ENCODE measurements at regions not wholly inside any gene's neighbourhood (a gene's known extent, or its start where the extent isn't known, plus 50 kb on each side); places are given as distances from the start of the nearest gene placed in this dataset.
"Not testable (repeated sequence)": the region's sequence is repeated elsewhere in the genome, so short reads cannot be mapped to it uniquely, and the experiment has no call there.

DNA sequence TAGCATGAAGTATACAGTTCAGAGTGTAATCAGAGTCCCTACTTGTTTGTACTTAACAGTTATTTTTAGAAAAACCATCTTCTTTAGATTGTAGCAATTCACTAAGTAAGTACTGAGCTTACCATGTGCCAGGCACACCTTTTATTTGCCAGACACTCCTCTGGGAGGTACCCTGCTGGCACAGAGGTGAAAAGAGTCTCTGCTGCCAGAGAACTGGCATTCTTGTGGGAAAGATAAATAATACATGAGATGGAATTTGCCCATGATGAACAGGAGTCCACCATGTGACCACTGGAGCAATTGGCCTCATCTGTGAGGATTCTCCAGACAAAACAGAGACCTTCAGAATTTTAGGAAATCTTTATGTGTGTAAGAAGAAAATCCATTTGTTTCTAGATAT lies 199.3 kb upstream of the SLC16A7 start:
- ATAC-seq (replicated peaks) (no peak), DNase-seq (no peak)
- Mint-ChIP-seq H3K9me3 (no peaks in the 10 kb centered on the region), H3K27me3 (no peaks in the 10 kb centered on the region), H3K4me1 (no peaks in the 10 kb centered on the region), H3K27ac (no peak overlapping the region), H3K4me3 (no peak overlapping the region), H3K36me3 (no peaks in the 10 kb centered on the region)

DNA sequence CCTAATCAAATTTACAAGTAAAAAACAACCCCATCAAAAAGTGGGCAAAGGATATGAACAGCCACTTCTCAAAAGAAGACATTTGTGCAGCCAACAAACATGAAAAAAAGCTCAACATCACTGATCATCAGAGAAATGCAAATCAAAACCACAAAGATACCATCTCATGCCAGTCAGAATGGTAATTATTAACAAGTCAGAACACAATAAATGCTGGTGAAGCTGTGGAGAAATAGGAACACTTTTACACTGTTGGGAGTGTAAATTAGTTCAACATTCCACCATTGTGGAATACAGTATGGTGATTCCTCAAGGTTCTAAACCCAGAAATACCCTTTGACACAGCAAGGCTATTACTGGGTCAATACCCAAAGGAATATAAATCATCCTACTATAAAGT lies 200.5 kb upstream of the SLC16A7 start:
- H3K36me3 Mint-ChIP-seq; ATAC-seq (replicated peaks); H3K27me3 Mint-ChIP-seq; H3K9me3 Mint-ChIP-seq; H3K27ac Mint-ChIP-seq; H3K4me1 Mint-ChIP-seq; DNase-seq; H3K4me3 Mint-ChIP-seq: not testable (repeated sequence)

DNA sequence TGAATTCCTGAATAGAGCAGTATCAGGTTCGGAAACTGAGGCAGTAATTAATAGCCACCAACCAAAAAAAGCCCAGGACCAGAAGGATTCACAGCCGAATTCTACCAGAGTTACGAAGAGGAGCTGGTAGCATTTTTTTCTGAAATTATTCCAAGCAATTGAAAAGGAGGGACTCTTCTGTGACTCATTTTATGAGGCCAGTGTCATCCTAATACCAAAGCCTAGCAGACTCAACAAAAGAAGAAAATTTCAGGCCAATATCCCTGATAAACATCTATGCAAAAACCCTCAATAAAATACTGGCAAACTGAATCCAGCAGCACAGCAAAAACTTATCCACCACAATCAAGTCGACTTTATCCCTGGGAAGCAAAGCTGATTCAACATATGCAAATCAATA lies 202.3 kb upstream of the SLC16A7 start:
- H3K27ac Mint-ChIP-seq: no peak overlapping the region
- DNase-seq (no peak), ATAC-seq (replicated peaks) (no peak)
- peaks cover 7 to 9% of the 10 kb centered on the region in 2 donors for H3K27me3 Mint-ChIP-seq
- no peaks in the 10 kb centered on the region for H3K4me1 Mint-ChIP-seq
- H3K9me3 Mint-ChIP-seq: no peaks in the 10 kb centered on the region
- H3K36me3 Mint-ChIP-seq: no peaks in the 10 kb centered on the region
- H3K4me3 Mint-ChIP-seq: no peak overlapping the region

DNA sequence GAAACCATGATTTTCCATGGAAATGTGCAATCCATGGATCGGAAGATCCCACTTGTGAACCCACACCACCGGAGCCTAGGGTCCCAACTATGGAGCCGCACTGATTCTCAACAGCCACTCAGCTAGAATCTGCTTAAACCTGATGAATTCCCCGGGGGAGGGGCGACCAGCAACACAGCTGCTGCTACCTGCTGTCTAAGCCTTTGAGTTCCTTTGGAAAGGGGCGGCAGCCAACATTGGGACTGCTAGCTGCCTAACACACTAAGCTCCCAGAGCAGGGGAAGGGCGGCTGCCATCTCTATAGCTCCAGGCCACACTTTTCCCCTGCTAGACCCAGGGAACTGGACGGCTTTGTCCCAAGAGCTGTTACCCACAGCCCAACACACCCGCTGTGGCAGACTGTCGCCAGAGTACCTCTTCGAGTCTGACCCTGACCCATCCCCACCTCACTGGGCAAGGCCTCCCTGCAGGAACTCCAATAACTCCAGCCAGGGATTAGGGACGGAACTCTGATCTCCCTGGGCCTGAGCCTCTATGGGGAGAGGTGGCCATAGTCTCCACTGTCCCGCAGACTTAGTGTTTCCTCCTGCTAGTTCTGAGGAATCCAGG lies 205.8 kb upstream of the SLC16A7 start:
- DNase-seq (no peak), ATAC-seq (replicated peaks) (no peak)
- Mint-ChIP-seq H3K4me3 (no peak overlapping the region), H3K27ac (no peak overlapping the region), H3K27me3 (peaks cover 7 to 13% of the 10 kb centered on the region in 2 donors), H3K4me1 (no peaks in the 10 kb centered on the region), H3K36me3 (no peaks in the 10 kb centered on the region), H3K9me3 (peaks cover 0 to 2% of the 10 kb centered on the region in 2 donors)

DNA sequence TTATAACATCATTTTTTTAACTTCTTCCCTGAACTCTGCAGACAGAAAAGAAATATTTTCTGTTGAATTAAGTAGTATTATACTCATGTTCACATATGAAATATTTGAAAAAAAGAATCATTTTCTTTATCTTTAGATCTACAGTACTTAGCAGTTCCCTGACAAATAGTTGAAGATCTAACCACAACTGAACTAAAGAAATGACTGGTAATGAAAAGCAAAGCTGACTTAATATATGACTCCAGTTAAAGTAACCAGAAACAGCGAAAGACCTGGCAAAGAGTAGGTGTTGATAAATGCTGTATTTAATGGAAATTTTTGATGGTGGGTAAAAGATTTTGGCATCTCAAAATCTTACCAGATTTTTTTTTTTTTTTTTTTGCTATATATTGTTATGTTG lies 207.1 kb upstream of the SLC16A7 start:
- no peaks in the 10 kb centered on the region for H3K4me1 Mint-ChIP-seq
- H3K9me3 Mint-ChIP-seq: peaks cover 0 to 2% of the 10 kb centered on the region in 2 donors
- H3K36me3 Mint-ChIP-seq: no peaks in the 10 kb centered on the region
- ATAC-seq (replicated peaks) (no peak), DNase-seq (no peak)
- H3K27ac Mint-ChIP-seq: no peak overlapping the region
- H3K4me3 Mint-ChIP-seq: no peak overlapping the region
- H3K27me3 Mint-ChIP-seq: peaks cover 7 to 13% of the 10 kb centered on the region in 2 donors

DNA sequence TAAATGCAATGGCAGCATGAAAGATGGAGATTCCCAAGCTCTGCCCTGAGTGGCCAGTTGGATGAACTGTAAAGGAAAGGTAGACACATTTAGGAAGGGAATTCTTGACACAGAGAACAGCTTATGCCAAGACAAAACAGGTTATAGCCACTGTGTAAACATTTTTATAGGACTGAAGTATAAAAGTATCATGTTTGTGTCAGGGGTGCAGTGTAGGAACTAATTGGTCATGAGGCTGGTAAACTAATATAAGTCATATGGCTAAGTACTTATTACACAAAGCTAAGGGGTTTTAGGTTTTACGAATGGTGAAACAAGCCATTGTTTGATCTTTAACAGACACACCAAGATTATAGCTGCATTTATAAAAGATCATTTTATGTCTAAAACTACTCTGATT lies 207.7 kb upstream of the SLC16A7 start:
- no peaks in the 10 kb centered on the region for H3K4me1 Mint-ChIP-seq
- peaks cover 7 to 13% of the 10 kb centered on the region in 2 donors for H3K27me3 Mint-ChIP-seq
- no peak for ATAC-seq (replicated peaks)
- H3K9me3 Mint-ChIP-seq: peaks cover 0 to 2% of the 10 kb centered on the region in 2 donors
- DNase-seq: no peak
- H3K36me3 Mint-ChIP-seq: no peaks in the 10 kb centered on the region
- H3K4me3 Mint-ChIP-seq: no peak overlapping the region
- no peak overlapping the region for H3K27ac Mint-ChIP-seq

GRCh38 chr12:59386236-59386635 lies 209.6 kb upstream of the SLC16A7 start:
- peaks cover 0 to 2% of the 10 kb centered on the region in 2 donors for H3K9me3 Mint-ChIP-seq
- H3K4me1 Mint-ChIP-seq: no peaks in the 10 kb centered on the region
- no peaks in the 10 kb centered on the region for H3K36me3 Mint-ChIP-seq
- ATAC-seq (replicated peaks): no peak
- no peak for DNase-seq
- no peak overlapping the region for H3K27ac Mint-ChIP-seq
- H3K27me3 Mint-ChIP-seq: peaks cover 7 to 13% of the 10 kb centered on the region in 2 donors
- no peak overlapping the region for H3K4me3 Mint-ChIP-seq

GRCh38 chr12:59383079-59383822 lies 212.6 kb upstream of the SLC16A7 start:
- Mint-ChIP-seq H3K4me3 (no peak overlapping the region), H3K27ac (no peak overlapping the region), H3K27me3 (peaks cover 3 to 4% of the 10 kb centered on the region in 2 donors), H3K4me1 (no peaks in the 10 kb centered on the region), H3K36me3 (no peaks in the 10 kb centered on the region), H3K9me3 (peaks cover 0 to 2% of the 10 kb centered on the region in 2 donors)
- ATAC-seq (replicated peaks) (no peak), DNase-seq (no peak)

- no peaks in the 10 kb centered on the region for H3K9me3 Mint-ChIP-seq
- H3K27me3 Mint-ChIP-seq: peaks cover 0 to 3% of the 10 kb centered on the region in 2 donors
- no peak for ATAC-seq (replicated peaks)
- no peak overlapping the region for H3K4me3 Mint-ChIP-seq
- DNase-seq: no peak
- no peak overlapping the region for H3K27ac Mint-ChIP-seq
- no peaks in the 10 kb centered on the region for H3K36me3 Mint-ChIP-seq
- no peaks in the 10 kb centered on the region for H3K4me1 Mint-ChIP-seq
Observed at GRCh38 chr12:59382282-59383078, 213.3 kb upstream of the SLC16A7 start.

DNA sequence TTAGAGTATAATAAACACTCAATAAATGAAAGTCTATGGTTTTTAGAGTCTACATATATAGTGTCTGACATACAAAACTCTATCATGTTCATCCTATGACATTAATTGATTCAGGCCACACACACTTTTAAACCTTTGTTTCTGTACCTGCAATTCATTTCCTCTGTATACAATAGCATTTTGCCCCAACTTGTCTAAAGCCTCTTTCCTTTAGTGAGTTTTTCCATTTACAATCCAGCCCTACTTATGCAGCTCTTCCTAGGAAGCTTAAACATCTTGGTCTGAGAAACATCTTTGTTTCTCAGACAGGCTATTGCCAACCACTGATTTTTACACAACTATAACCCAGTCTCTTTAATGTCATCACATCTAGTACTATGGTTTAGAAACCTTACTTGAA lies 214.7 kb upstream of the SLC16A7 start:
- Mint-ChIP-seq H3K27ac (no peak overlapping the region), H3K27me3 (peaks cover 0 to 3% of the 10 kb centered on the region in 2 donors), H3K4me1 (no peaks in the 10 kb centered on the region), H3K9me3 (no peaks in the 10 kb centered on the region), H3K4me3 (no peak overlapping the region), H3K36me3 (no peaks in the 10 kb centered on the region)
- ATAC-seq (replicated peaks) (no peak), DNase-seq (no peak)

DNA sequence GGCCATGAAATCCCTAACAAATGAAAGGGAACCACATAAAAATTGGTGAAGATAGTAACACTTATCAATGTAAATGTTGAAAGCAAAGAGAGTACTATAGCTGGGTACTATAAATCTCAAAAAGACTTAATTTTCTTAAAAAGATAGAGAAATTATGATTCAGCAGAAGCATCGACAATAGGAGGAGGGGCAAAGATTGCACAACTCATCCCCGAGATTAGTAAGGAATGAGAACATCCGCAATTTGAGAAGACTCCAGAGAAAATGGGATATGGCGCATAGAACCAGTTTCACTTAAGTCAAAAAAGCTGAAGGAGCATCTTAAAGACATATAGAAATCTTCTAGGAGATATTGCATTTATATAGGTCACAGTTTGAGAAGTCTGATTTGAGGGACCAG lies 220.2 kb upstream of the SLC16A7 start:
- H3K36me3 Mint-ChIP-seq: no peaks in the 10 kb centered on the region
- H3K27me3 Mint-ChIP-seq: peaks cover 3 to 4% of the 10 kb centered on the region in 2 donors
- H3K27ac Mint-ChIP-seq: no peak overlapping the region
- no peaks in the 10 kb centered on the region for H3K4me1 Mint-ChIP-seq
- DNase-seq (no peak), ATAC-seq (replicated peaks) (no peak)
- no peaks in the 10 kb centered on the region for H3K9me3 Mint-ChIP-seq
- H3K4me3 Mint-ChIP-seq: no peak overlapping the region

GRCh38 chr12:59374783-59375182 lies 221.0 kb upstream of the SLC16A7 start:
- H3K27me3 Mint-ChIP-seq: peaks cover 2 to 4% of the 10 kb centered on the region in 2 donors
- no peaks in the 10 kb centered on the region for H3K36me3 Mint-ChIP-seq
- H3K9me3 Mint-ChIP-seq: no peaks in the 10 kb centered on the region
- DNase-seq (no peak), ATAC-seq (replicated peaks) (no peak)
- H3K4me3 Mint-ChIP-seq: no peak overlapping the region
- no peaks in the 10 kb centered on the region for H3K4me1 Mint-ChIP-seq
- H3K27ac Mint-ChIP-seq: no peak overlapping the region

DNA sequence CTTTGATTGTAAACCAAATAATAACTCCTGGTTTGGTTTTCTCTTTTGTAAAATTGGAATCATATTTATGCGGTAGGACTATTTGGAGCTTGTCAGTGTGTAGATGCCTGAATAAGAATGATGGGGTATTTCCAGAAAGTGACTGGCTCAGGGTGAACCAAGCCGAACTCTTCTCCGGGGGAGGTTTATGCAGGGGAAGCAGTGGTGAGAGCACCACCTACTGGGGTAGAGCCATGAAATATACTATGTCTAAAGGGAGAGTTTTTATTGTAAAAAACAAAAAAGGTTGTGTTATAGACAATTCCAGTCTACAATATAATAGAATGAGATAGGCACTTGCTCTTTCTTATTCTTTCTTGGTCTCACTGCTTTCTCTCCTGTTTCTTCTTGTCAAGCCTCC lies 222.9 kb upstream of the SLC16A7 start:
- ATAC-seq (replicated peaks) (peak; percentile 50 to 57), DNase-seq (no peak)
- no peaks in the 10 kb centered on the region for H3K36me3 Mint-ChIP-seq
- no peaks in the 10 kb centered on the region for H3K9me3 Mint-ChIP-seq
- no peaks in the 10 kb centered on the region for H3K4me1 Mint-ChIP-seq
- H3K27me3 Mint-ChIP-seq: peaks cover 0 to 4% of the 10 kb centered on the region in 2 donors
- H3K27ac Mint-ChIP-seq: no peak overlapping the region
- H3K4me3 Mint-ChIP-seq: no peak overlapping the region

DNA sequence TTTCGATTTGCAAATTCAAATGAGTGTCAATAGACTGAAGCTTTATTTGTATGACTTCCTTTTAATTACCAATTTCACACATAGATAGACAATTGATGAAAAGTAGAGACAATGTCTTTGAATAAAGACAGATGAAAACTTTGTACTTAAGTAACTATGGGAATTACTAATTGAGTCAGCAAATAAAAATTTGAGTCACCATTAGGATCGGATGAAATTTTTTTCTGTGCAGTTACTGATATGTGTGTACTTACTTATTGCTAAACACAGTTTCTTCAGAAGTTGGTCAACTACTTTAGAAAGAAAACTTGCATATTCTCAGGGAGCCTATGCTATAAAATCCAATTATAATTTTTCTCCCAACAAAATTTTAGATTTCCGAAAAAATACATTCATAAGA lies 224.9 kb upstream of the SLC16A7 start:
- ATAC-seq (replicated peaks) (no peak), DNase-seq (no peak)
- H3K4me1 Mint-ChIP-seq: no peaks in the 10 kb centered on the region
- no peak overlapping the region for H3K4me3 Mint-ChIP-seq
- H3K27ac Mint-ChIP-seq: no peak overlapping the region
- H3K36me3 Mint-ChIP-seq: no peaks in the 10 kb centered on the region
- peaks cover 0 to 3% of the 10 kb centered on the region in 2 donors for H3K27me3 Mint-ChIP-seq
- H3K9me3 Mint-ChIP-seq: no peaks in the 10 kb centered on the region

GRCh38 chr12:59365133-59365532 lies 230.7 kb upstream of the SLC16A7 start:
- Mint-ChIP-seq H3K4me3 (no peak overlapping the region), H3K4me1 (no peaks in the 10 kb centered on the region), H3K36me3 (no peaks in the 10 kb centered on the region), H3K27me3 (no peaks in the 10 kb centered on the region), H3K9me3 (no peaks in the 10 kb centered on the region), H3K27ac (no peak overlapping the region)
- ATAC-seq (replicated peaks): no peak
- no peak for DNase-seq

Measured in stimulated activated naive B cell treated with anti-CD40 and anti-IgM and Interleukin-4, amounts not matched to agents 10 μg/mL and 1 μg/mL and 100 μg/mL, for 72 hours (primary cell).